ENCODE measurements at regions not wholly inside any gene's neighbourhood (a gene's known extent, or its start where the extent isn't known, plus 50 kb on each side); places are given as distances from the start of the nearest gene placed in this dataset.
"Not testable (repeated sequence)": the region's sequence is repeated elsewhere in the genome, so short reads cannot be mapped to it uniquely, and the experiment has no call there.

GRCh38 chr4:69013933-69014332 lies 62.3 kb upstream of the UGT2A3 start:
- H3K9me3 ChIP-seq (ENCODE audit: control insufficient read depth in 2 of 2, insufficient read depth in 1 of 2, low read length in 1 of 2); DNase-seq (ENCODE audit: low read depth in 6 of 9, low spot score in 9 of 9); H3K27me3 ChIP-seq (ENCODE audit: control insufficient read depth in 2 of 2, insufficient read depth in 1 of 2, low read length in 1 of 2); H3K27ac ChIP-seq (ENCODE audit: low read depth in 1 of 2, low read length in 1 of 2); H3K4me1 ChIP-seq (ENCODE audit: control insufficient read depth in 2 of 2, insufficient read depth in 2 of 2, low read length in 2 of 2); H3K4me3 ChIP-seq (ENCODE audit: low read length in 2 of 2); H3K36me3 ChIP-seq (ENCODE audit: control insufficient read depth in 2 of 2, insufficient read depth in 2 of 2, low read length in 1 of 2): not testable (repeated sequence)

GRCh38 chr4:69017986-69018385 lies 66.4 kb upstream of the UGT2A3 start:
- not testable (repeated sequence) for H3K36me3 ChIP-seq (ENCODE audit: control insufficient read depth in 2 of 2, insufficient read depth in 2 of 2, low read length in 1 of 2); H3K9me3 ChIP-seq (ENCODE audit: control insufficient read depth in 2 of 2, insufficient read depth in 1 of 2, low read length in 1 of 2); H3K27me3 ChIP-seq (ENCODE audit: control insufficient read depth in 2 of 2, insufficient read depth in 1 of 2, low read length in 1 of 2); DNase-seq (ENCODE audit: low read depth in 6 of 9, low spot score in 9 of 9); H3K27ac ChIP-seq (ENCODE audit: low read depth in 1 of 2, low read length in 1 of 2); H3K4me3 ChIP-seq (ENCODE audit: low read length in 2 of 2); H3K4me1 ChIP-seq (ENCODE audit: control insufficient read depth in 2 of 2, insufficient read depth in 2 of 2, low read length in 2 of 2)
- 90% methylated on average over 3 of the region's 3 CpGs for WGBS

- H3K4me3 ChIP-seq (ENCODE audit: low read length in 2 of 2); H3K27ac ChIP-seq (ENCODE audit: low read depth in 1 of 2, low read length in 1 of 2); H3K4me1 ChIP-seq (ENCODE audit: control insufficient read depth in 2 of 2, insufficient read depth in 2 of 2, low read length in 2 of 2); DNase-seq (ENCODE audit: low read depth in 6 of 9, low spot score in 9 of 9); H3K9me3 ChIP-seq (ENCODE audit: control insufficient read depth in 2 of 2, insufficient read depth in 1 of 2, low read length in 1 of 2); H3K27me3 ChIP-seq (ENCODE audit: control insufficient read depth in 2 of 2, insufficient read depth in 1 of 2, low read length in 1 of 2); H3K36me3 ChIP-seq (ENCODE audit: control insufficient read depth in 2 of 2, insufficient read depth in 2 of 2, low read length in 1 of 2): not testable (repeated sequence)
- 77% methylated on average over 6 of the region's 6 CpGs for WGBS
Measured at GRCh38 chr4:69019538-69020461, 68.2 kb upstream of the UGT2A3 start.

- 52% methylated on average over 2 of the region's 2 CpGs for WGBS
- H3K9me3 ChIP-seq (ENCODE audit: control insufficient read depth in 2 of 2, insufficient read depth in 1 of 2, low read length in 1 of 2); H3K36me3 ChIP-seq (ENCODE audit: control insufficient read depth in 2 of 2, insufficient read depth in 2 of 2, low read length in 1 of 2): not testable (repeated sequence)
Measured at GRCh38 chr4:69020462-69020807, 68.8 kb upstream of the UGT2A3 start.

GRCh38 chr4:69025191-69025998 lies 70.9 kb upstream of the UGT2B7 start:
- WGBS, result 76% methylated on average over 4 of the region's 4 CpGs
- Histone ChIP-seq H3K27ac (ENCODE audit: low read depth in 1 of 2, low read length in 1 of 2) (no peak overlapping the region), H3K4me3 (ENCODE audit: low read length in 2 of 2) (no peak overlapping the region), H3K4me1 (ENCODE audit: control insufficient read depth in 2 of 2, insufficient read depth in 2 of 2, low read length in 2 of 2) (no peaks in the 10 kb centered on the region), H3K36me3 (ENCODE audit: control insufficient read depth in 2 of 2, insufficient read depth in 2 of 2, low read length in 1 of 2) (no peaks in the 10 kb centered on the region), H3K27me3 (ENCODE audit: control insufficient read depth in 2 of 2, insufficient read depth in 1 of 2, low read length in 1 of 2) (no peaks in the 10 kb centered on the region), H3K9me3 (ENCODE audit: control insufficient read depth in 2 of 2, insufficient read depth in 1 of 2, low read length in 1 of 2) (no peaks in the 10 kb centered on the region)
- peak in 1 of 9 donors; percentile 1 for DNase-seq (ENCODE audit: low read depth in 6 of 9, low spot score in 9 of 9)

More at GRCh38 chr4:69020462-69020807, 68.8 kb upstream of the UGT2A3 start:
- not testable (repeated sequence) for DNase-seq (ENCODE audit: low read depth in 6 of 9, low spot score in 9 of 9); H3K4me3 ChIP-seq (ENCODE audit: low read length in 2 of 2); H3K27ac ChIP-seq (ENCODE audit: low read depth in 1 of 2, low read length in 1 of 2); H3K27me3 ChIP-seq (ENCODE audit: control insufficient read depth in 2 of 2, insufficient read depth in 1 of 2, low read length in 1 of 2); H3K4me1 ChIP-seq (ENCODE audit: control insufficient read depth in 2 of 2, insufficient read depth in 2 of 2, low read length in 2 of 2)

- H3K36me3 ChIP-seq (ENCODE audit: control insufficient read depth in 2 of 2, insufficient read depth in 2 of 2, low read length in 1 of 2), result no peaks in the 10 kb centered on the region
- no peaks in the 10 kb centered on the region for H3K27me3 ChIP-seq (ENCODE audit: control insufficient read depth in 2 of 2, insufficient read depth in 1 of 2, low read length in 1 of 2)
- no peaks in the 10 kb centered on the region for H3K9me3 ChIP-seq (ENCODE audit: control insufficient read depth in 2 of 2, insufficient read depth in 1 of 2, low read length in 1 of 2)
- no peak overlapping the region for H3K27ac ChIP-seq (ENCODE audit: low read depth in 1 of 2, low read length in 1 of 2)
- no peak overlapping the region for H3K4me3 ChIP-seq (ENCODE audit: low read length in 2 of 2)
- no peaks in the 10 kb centered on the region for H3K4me1 ChIP-seq (ENCODE audit: control insufficient read depth in 2 of 2, insufficient read depth in 2 of 2, low read length in 2 of 2)
- DNase-seq (ENCODE audit: low read depth in 6 of 9, low spot score in 9 of 9), result no peak
Measured at GRCh38 chr4:69025999-69026387, 70.3 kb upstream of the UGT2B7 start.

GRCh38 chr4:69026974-69027373 lies 69.3 kb upstream of the UGT2B7 start:
- 84% methylated on average over 2 of the region's 2 CpGs for WGBS
- H3K9me3 ChIP-seq (ENCODE audit: control insufficient read depth in 2 of 2, insufficient read depth in 1 of 2, low read length in 1 of 2), result no peaks in the 10 kb centered on the region
- no peak for DNase-seq (ENCODE audit: low read depth in 6 of 9, low spot score in 9 of 9)
- no peaks in the 10 kb centered on the region for H3K27me3 ChIP-seq (ENCODE audit: control insufficient read depth in 2 of 2, insufficient read depth in 1 of 2, low read length in 1 of 2)
- no peaks in the 10 kb centered on the region for H3K36me3 ChIP-seq (ENCODE audit: control insufficient read depth in 2 of 2, insufficient read depth in 2 of 2, low read length in 1 of 2)
- no peak overlapping the region for H3K4me3 ChIP-seq (ENCODE audit: low read length in 2 of 2)
- H3K4me1 ChIP-seq (ENCODE audit: control insufficient read depth in 2 of 2, insufficient read depth in 2 of 2, low read length in 2 of 2), result no peaks in the 10 kb centered on the region
- no peak overlapping the region for H3K27ac ChIP-seq (ENCODE audit: low read depth in 1 of 2, low read length in 1 of 2)

- no peak for DNase-seq (ENCODE audit: low read depth in 6 of 9, low spot score in 9 of 9)
- Histone ChIP-seq H3K36me3 (ENCODE audit: control insufficient read depth in 2 of 2, insufficient read depth in 2 of 2, low read length in 1 of 2) (no peaks in the 10 kb centered on the region), H3K4me3 (ENCODE audit: low read length in 2 of 2) (no peak overlapping the region), H3K27me3 (ENCODE audit: control insufficient read depth in 2 of 2, insufficient read depth in 1 of 2, low read length in 1 of 2) (no peaks in the 10 kb centered on the region), H3K9me3 (ENCODE audit: control insufficient read depth in 2 of 2, insufficient read depth in 1 of 2, low read length in 1 of 2) (no peaks in the 10 kb centered on the region), H3K27ac (ENCODE audit: low read depth in 1 of 2, low read length in 1 of 2) (no peak overlapping the region), H3K4me1 (ENCODE audit: control insufficient read depth in 2 of 2, insufficient read depth in 2 of 2, low read length in 2 of 2) (no peaks in the 10 kb centered on the region)
- WGBS, result 95% methylated on average over 4 of the region's 4 CpGs
Measured at GRCh38 chr4:69030326-69030725, 65.9 kb upstream of the UGT2B7 start.

- Histone ChIP-seq H3K4me1 (ENCODE audit: control insufficient read depth in 2 of 2, insufficient read depth in 2 of 2, low read length in 2 of 2) (no peaks in the 10 kb centered on the region), H3K27ac (ENCODE audit: low read depth in 1 of 2, low read length in 1 of 2) (no peak overlapping the region), H3K9me3 (ENCODE audit: control insufficient read depth in 2 of 2, insufficient read depth in 1 of 2, low read length in 1 of 2) (no peaks in the 10 kb centered on the region), H3K4me3 (ENCODE audit: low read length in 2 of 2) (no peak overlapping the region), H3K27me3 (ENCODE audit: control insufficient read depth in 2 of 2, insufficient read depth in 1 of 2, low read length in 1 of 2) (no peaks in the 10 kb centered on the region), H3K36me3 (ENCODE audit: control insufficient read depth in 2 of 2, insufficient read depth in 2 of 2, low read length in 1 of 2) (no peaks in the 10 kb centered on the region)
- WGBS, result 75% methylated on average over 2 of the region's 2 CpGs
- no peak for DNase-seq (ENCODE audit: low read depth in 6 of 9, low spot score in 9 of 9)
Measured at GRCh38 chr4:69032847-69033638, 63.2 kb upstream of the UGT2B7 start.

Data from thymus (tissue), 11 donors.